HEK293T (cell line): ENCODE measurements at regions not wholly inside any gene's neighbourhood (a gene's known extent, or its start where the extent isn't known, plus 50 kb on each side); places are given as distances from the start of the nearest gene placed in this dataset.
A peak's percentile ranks its signal among the peaks of the same experiment; 100 is the strongest.

Experiments
- CTCF ChIA-PET: fragments of 350-600 bp; formaldehyde crosslinking; extraction: SDS; loops from one replicate; lab custom pipeline; 2021; ENCODE audit warnings: antibody characterized with exemption, inconsistent platforms; lab: Yijun Ruan, JAX
- POLR2A ChIA-PET: fragments of 350-600 bp; formaldehyde crosslinking; extraction: SDS; loops from one replicate; lab custom pipeline; 2020; ENCODE audit warnings: antibody characterized with exemption, inconsistent platforms; lab: Yijun Ruan, JAX
- DNase-seq: peaks from one replicate; pipeline ENCODE4 v3.0.0; 2012; ENCODE audit warnings: mixed read lengths; ENCODE audit errors: extremely low spot score
- ARNT ChIP-seq: fragments of 450-650 bp; IDR thresholded peaks from 2 replicates; pipeline ENCODE4 v1.6.1; 2017; ENCODE audit warnings: mild to moderate bottlenecking
- BHLHE40 ChIP-seq: fragments of 450-650 bp; IDR thresholded peaks from 2 replicates; pipeline ENCODE4 v1.6.1; 2016; ENCODE audit warnings: mild to moderate bottlenecking, moderate library complexity, borderline replicate concordance
- CTBP1 ChIP-seq: fragments of 450-650 bp; IDR thresholded peaks from 2 replicates; pipeline ENCODE4 v1.6.1; 2016; ENCODE audit warnings: borderline replicate concordance
- ELF4 ChIP-seq: fragments of 450-650 bp; IDR thresholded peaks from 2 replicates; pipeline ENCODE4 v1.6.1; 2017; ENCODE audit warnings: antibody characterized with exemption
- FOXA1 ChIP-seq: fragments of 450-650 bp; IDR thresholded peaks from 2 replicates; pipeline ENCODE4 v1.6.1; 2016; ENCODE audit warnings: mild to moderate bottlenecking
- FOXK2 ChIP-seq: fragments of 450-650 bp; IDR thresholded peaks from 2 replicates; pipeline ENCODE4 v1.6.1; 2016; ENCODE audit warnings: mild to moderate bottlenecking
- FOXM1 ChIP-seq: fragments of 450-650 bp; IDR thresholded peaks from 2 replicates; pipeline ENCODE4 v1.6.1; 2017; ENCODE audit warnings: mild to moderate bottlenecking, borderline replicate concordance
- HDGF ChIP-seq: fragments of 450-650 bp; IDR thresholded peaks from 2 replicates; pipeline ENCODE4 v1.6.1; 2017; ENCODE audit warnings: antibody characterized with exemption, borderline replicate concordance
- L3MBTL2 ChIP-seq: fragments of 450-650 bp; conservative IDR thresholded peaks from 2 replicates; pipeline ENCODE4 v1.6.1; 2016; ENCODE audit warnings: mild to moderate bottlenecking
- LEF1 ChIP-seq: fragments of 450-650 bp; IDR thresholded peaks from 2 replicates; pipeline ENCODE4 v1.6.1; 2017; ENCODE audit warnings: mild to moderate bottlenecking, borderline replicate concordance
- SP1 ChIP-seq: fragments of 450-650 bp; IDR thresholded peaks from 2 replicates; pipeline ENCODE4 v1.6.1; 2017
- TARDBP ChIP-seq: fragments of 450-650 bp; IDR thresholded peaks from 2 replicates; pipeline ENCODE4 v1.6.1; 2016
- ZNF384 ChIP-seq: fragments of 450-650 bp; IDR thresholded peaks from 2 replicates; pipeline ENCODE4 v1.6.1; 2016
- TF ChIP-seq, protein P1 (sequence below): fragments of 450-650 bp; IDR thresholded peaks from 2 replicates; pipeline ENCODE4 v1.6.1; 2016

DNA sequence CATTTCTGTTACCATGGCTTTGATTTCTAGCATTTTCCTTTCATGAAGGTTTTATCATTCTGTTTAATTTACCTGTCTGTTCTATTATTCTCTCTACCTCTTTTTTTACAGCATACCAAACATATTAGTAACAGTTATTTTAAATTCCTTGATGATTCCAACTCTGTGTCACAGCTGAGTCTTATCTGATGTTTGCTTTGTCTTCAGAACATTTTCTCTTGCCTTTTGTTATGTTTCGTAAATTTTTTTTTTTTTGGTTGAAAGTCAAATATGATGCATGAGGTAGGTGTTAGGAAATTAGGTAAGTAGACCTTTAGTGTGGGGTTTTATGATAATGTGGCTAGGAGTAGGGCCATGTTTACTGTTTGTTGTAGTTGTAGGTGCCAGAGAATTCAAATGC lies 496.4 kb downstream of the FOXG1 start:
- no peak for TF ChIP-seq ZNF384
- no peak for TF ChIP-seq TARDBP
- TF ChIP-seq LEF1 = no peak
- TF ChIP-seq L3MBTL2 = no peak
- TF ChIP-seq, protein P1, sequence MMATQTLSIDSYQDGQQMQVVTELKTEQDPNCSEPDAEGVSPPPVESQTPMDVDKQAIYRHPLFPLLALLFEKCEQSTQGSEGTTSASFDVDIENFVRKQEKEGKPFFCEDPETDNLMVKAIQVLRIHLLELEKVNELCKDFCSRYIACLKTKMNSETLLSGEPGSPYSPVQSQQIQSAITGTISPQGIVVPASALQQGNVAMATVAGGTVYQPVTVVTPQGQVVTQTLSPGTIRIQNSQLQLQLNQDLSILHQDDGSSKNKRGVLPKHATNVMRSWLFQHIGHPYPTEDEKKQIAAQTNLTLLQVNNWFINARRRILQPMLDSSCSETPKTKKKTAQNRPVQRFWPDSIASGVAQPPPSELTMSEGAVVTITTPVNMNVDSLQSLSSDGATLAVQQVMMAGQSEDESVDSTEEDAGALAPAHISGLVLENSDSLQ = no peak
- TF ChIP-seq ELF4 = no peak
- TF ChIP-seq ARNT = no peak
- POLR2A ChIA-PET = no interaction called here
- DNase-seq = no peak
- CTCF ChIA-PET = no interaction called here

DNA sequence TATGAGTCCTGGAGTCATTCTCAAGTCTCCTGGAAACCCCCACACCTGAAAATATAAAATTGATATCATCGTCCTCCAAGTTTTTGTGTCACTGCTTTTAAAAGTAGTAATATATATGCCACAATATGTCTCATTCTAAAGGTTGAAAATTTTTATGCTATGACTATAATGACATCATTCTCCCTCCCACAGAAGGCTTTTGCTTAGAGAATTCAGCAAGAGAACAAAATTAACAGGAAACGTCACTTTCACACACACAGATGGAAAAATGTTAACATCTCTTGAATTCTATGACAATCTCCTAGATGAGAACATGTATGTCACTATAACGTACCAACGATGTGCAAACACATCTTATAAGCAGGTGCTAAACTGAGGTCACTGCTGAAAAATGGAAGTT lies 498.3 kb downstream of the FOXG1 start:
- no peak for DNase-seq
- TF ChIP-seq TARDBP = no peak
- TF ChIP-seq LEF1 = no peak
- TF ChIP-seq, protein P1 = no peak
- no peak for TF ChIP-seq ELF4
- no peak for TF ChIP-seq BHLHE40
- ChIA-PET POLR2A (no interaction called here), CTCF (no interaction called here)

- no peak for DNase-seq
- TF ChIP-seq ARNT = no peak
- no peak for TF ChIP-seq ZNF384
- TF ChIP-seq FOXA1 = no peak
- TF ChIP-seq SP1 = no peak
- TF ChIP-seq L3MBTL2 = no peak
- TF ChIP-seq, protein P1 = no peak
- TF ChIP-seq FOXK2 = no peak
- TF ChIP-seq CTBP1 = no peak
- no peak for TF ChIP-seq FOXM1
- no peak for TF ChIP-seq HDGF
- TF ChIP-seq TARDBP = no peak
- POLR2A ChIA-PET = no interaction called here
- CTCF ChIA-PET = no interaction called here
Measured at GRCh38 chr14:29265852-29266251, 499.3 kb downstream of the FOXG1 start.

DNA sequence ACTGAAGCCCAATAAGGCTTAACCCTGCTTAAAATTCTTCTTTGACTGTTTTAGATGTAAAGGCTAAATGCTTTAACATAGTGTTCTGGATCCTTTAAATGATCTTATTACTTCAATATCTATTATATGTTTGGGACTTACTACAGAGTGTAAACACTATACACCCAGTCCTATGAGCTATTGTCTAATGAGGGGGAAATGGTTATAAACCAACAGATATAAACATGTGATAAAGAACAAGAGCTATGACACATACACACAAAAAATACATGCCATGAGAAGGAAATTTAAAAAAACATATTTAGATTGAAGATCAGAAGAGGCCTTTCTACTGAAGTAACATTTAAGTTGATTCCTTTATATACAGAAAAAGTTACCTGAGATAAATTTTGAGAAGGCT lies 505.1 kb downstream of the FOXG1 start:
- POLR2A ChIA-PET = no interaction called here
- TF ChIP-seq FOXA1 = no peak
- TF ChIP-seq L3MBTL2 = no peak
- no peak for TF ChIP-seq FOXM1
- TF ChIP-seq TARDBP = no peak
- no peak for TF ChIP-seq ZNF384
- CTCF ChIA-PET = no interaction called here
- DNase-seq = no peak

- TF ChIP-seq FOXA1 = no peak
- TF ChIP-seq, protein P1 = no peak
- TF ChIP-seq HDGF = no peak
- no peak for TF ChIP-seq CTBP1
- no peak for TF ChIP-seq ELF4
- DNase-seq = no peak
- ChIA-PET CTCF (interaction anchor here (1.1 kb wide), 1 partner anchor 160 kb away, joined by 4 read pairs; no protein-coding TSS in a partner anchor), POLR2A (no interaction called here)
Measured at GRCh38 chr14:29273513-29273912, 506.9 kb downstream of the FOXG1 start.

DNA sequence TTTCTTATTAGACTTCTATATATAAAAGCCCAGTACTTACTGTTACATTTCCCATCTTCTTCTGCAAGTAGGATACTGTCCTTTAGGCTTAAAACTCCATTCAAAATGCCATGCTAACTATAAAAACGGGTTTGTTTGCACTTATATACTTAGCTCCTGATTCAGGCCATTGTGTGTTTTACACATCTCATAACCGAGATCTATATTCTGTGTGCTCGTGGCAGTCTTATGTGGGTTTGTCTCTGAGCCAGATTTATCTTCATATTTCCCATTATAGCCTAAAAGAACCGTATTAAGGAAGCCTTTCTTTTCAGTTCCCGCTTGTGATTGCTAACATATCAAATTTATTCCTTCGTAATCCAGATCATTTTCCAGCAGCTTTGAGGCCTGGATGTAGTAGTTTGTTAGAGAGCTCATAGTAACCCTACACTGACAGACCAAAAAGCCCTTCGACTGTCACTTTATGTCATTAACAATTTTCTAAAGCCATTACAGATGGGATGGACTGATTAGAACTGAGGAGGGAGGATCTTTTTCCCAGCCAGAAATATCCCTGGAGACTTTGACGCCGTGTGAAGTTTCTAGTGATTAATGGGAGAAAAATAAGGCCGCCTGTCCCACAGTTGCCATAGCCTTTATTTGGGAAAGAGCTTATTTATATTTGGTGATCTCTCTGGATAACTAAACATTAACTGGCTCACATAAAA lies 508.5 kb downstream of the FOXG1 start:
- DNase-seq = peak; percentile 12
- ChIA-PET POLR2A (interaction anchor here (1.1 to 1.3 kb wide), 2 partner anchors 501 to 509 kb away, joined by 3 to 4 read pairs; partner anchors contain the start of gene FOXG1), CTCF (no interaction called here)
- TF ChIP-seq ZNF384 = no peak
- TF ChIP-seq, protein P1 = peak; percentile 70
- no peak for TF ChIP-seq FOXM1
